ENCODE measurements at regions not wholly inside any gene's neighbourhood (a gene's known extent, or its start where the extent isn't known, plus 50 kb on each side); places are given as distances from the start of the nearest gene placed in this dataset.
"Not testable (repeated sequence)": the region's sequence is repeated elsewhere in the genome, so short reads cannot be mapped to it uniquely, and the experiment has no call there.

DNA sequence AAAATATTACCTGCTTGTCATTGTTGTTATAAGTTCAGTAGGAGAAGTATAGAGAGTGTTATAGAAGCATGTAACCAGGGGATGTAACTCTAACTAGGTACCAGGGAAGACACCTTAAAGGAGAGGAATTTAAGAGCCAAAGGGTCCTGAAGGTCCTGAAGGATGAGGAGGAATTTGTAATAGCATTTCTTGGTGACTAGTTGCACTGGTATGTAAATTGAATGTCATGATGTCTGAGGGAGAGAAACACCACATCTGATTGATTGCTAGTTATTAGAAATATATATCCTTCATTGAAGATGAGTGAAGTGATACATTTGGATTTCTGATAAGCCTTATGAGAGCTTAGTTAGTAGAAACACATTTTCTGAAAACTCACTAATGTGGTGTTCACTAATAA lies 643.8 kb downstream of the RFPL4B start:
- DNase-seq (ENCODE audit: low spot score): no peak

DNA sequence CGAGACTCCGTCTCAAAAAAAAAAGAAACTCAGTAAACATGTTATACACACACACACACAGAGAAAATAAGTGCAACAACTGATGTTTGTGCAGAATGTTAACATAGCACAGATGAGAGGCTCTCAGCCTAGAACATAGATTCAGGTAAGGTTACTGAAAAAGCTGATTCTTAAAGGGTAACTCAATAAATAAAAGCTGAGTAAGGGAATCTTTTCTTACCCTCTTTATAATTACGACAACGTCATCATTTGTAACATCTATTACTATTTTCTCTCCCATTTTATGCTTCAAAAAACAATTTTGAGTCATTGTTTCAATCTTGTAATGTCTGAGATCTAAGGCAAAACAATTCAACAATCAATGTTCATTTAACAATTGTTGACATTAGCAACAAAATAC lies 644.8 kb downstream of the RFPL4B start:
- DNase-seq (ENCODE audit: low spot score): no peak

DNA sequence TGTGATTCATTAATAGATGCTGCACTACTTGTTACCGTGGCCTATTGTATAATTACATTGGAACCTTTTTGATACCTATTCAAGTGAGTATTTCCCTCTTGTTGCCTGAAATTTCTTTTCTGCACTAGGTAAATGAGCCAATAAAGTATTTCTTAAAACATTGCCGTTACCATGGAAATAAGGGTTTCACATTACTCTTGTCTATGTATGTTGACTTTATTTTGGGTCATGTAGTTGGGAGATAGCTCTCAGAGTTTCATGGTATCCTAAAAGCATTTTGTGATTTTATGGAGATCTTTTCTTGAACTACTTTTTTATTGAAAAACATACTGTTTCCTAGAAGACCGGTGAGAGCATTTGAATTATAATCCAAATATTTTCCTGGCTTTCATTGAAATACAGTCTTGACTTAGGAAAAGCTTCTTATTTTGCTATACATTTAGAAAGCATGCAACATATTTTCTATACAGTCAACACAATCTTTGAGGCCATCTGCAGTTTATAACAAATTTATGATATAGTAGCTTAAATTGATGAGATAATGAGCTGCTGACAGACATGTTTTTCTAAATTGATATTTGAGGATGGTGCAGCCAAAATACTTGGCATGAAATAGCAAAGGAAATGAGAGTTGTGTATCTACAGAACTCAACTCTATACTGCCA lies 650.4 kb downstream of the RFPL4B start:
- DNase-seq (ENCODE audit: low spot score): no peak

- DNase-seq (ENCODE audit: low spot score): no peak
These were observed 656.9 kb downstream of the RFPL4B start for GRCh38 chr6:113004054-113004453.

DNA sequence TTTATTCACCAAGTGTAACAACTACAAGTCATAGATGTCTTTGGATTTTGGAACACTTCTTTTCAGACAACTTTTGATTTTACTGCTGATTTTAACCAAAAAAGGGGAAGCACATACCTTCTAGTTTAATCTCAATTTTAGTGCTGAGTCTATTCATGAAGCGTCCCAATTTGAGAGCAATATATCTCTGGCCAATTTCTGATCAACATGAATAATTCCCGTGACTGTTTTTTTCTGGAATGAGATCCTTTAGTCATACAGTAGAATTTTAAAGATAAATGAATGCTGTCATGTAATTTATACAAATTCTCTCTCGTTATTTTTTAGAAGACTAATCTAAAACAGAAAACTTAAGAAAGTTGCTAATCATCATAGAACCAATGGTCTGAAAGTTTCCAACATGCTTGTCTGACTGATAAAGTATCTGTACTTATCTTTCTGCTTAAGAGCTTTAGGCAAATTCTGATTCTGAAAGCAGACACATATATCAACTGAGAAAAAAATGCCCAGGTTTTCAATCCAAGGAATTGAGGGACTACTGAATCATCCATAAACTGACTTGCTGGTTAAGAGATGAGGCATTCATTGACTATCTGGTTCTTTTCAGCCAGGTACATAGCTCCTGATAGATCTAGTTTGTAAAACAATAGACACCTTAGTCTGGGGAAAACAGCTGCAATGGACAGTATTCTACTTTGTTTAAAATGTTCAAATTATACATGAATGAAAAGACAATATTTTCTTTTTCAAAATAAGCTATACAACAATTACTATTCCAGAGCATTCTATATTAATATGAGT lies 657.5 kb downstream of the RFPL4B start:
- DNase-seq (ENCODE audit: low spot score): no peak

DNA sequence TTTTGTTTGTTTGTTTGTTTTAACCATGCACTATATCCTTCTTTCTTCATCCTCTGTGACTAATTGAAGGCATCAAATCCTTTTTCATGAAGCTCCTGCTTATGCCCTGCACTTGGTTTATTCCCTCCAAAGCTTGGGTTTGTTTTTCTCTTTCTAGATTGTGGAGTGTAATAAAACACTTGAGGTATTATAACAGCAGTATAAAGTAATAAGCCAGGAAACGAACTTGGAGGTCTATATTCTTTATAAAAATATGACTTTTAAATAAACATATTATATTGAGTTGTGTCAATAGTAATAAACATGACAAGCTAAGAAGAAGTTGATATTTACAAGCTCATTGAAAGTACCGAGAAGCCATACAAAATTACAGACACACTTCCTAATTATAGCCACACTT lies 659.4 kb downstream of the RFPL4B start:
- DNase-seq (ENCODE audit: low spot score): no peak

- no peak for DNase-seq (ENCODE audit: low spot score)
These were observed 662.6 kb downstream of the RFPL4B start for GRCh38 chr6:113009682-113010081.

DNA sequence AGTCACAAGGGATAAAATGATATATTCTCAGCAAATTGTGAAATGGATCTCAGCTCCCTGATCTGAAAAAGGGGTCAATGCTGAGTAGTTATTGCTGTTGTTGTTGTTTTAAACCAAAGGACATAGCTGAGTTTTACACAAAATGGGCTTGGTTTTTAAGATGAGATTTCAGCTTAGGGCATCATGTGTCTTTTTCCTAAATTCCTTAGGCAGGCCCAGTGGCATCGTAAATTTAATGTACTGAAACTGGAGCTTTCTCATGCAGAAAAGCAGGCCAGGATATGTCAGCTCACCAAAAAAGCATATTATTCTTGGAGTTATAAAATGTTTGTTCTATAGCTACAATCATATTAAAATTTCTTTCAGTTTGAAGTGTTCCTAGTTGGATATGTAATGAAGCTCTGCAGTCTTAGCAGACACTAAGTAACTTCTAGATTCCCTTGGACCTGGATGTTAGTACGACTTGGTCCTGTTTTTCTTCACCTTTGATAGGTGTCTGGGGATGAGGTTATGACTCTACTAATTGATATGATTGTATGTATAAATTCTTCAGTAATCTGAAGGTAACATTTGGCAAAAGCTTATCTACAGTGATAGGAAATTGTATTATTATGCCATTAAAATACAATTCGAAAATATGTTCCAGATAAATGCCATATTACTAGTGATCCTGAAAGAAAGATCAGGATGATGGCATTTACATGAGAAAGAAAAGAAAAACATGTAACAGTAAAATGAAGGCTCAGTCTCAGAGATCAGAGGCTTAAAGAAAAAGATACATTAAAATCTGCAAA lies 663.3 kb downstream of the RFPL4B start:
- DNase-seq (ENCODE audit: low spot score): no peak

DNA sequence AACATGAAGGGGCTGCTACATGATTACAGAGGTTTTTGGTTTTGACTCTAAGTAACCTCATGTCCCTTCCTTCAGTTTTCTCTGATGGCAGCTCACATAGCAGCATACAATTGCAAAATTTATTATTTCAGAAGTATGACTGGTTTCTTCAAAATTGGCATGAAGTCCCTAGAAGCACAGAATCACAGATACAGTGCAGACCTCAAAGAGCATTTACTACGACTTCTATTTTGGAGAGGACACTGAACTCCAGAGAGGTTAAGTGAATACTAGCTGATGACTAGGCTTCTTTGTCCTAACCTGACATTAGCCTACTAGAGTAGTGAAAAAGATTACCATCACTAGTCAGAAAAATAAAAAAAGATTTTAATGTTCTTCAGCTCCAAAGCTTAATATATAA lies 664.3 kb downstream of the RFPL4B start:
- no peak for DNase-seq (ENCODE audit: low spot score)

GRCh38 chr6:113011801-113012200 lies 664.7 kb downstream of the RFPL4B start:
- DNase-seq (ENCODE audit: low spot score): no peak

- DNase-seq (ENCODE audit: low spot score): no peak
These were observed 668.1 kb downstream of the RFPL4B start for GRCh38 chr6:113015249-113015648.

GRCh38 chr6:113017353-113017752 lies 670.2 kb downstream of the RFPL4B start:
- DNase-seq (ENCODE audit: low spot score): no peak

- no peak for DNase-seq (ENCODE audit: low spot score)
These were observed 671.4 kb downstream of the RFPL4B start for GRCh38 chr6:113018351-113019151.

DNA sequence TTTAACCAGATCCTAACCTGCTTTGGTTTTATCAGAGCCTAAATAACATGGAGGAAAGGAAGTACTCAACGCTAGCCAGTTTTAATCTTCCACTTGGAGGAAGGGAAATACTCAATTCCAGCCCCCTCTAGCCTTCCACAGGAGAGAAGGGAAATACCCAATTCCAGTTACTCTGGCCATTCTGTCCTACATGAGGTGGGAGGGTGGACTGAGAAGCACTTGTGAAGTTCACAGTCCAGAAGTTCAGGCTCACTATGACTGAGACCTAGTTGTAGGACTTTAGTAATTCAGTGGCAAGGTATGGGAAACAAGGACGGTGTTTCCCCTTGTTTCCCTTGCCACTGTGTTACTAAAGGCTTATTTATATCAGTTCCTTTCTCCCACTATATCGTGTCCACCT lies 672.0 kb downstream of the RFPL4B start:
- DNase-seq (ENCODE audit: low spot score): no peak

GRCh38 chr6:113027780-113028179 lies 680.6 kb downstream of the RFPL4B start:
- no peak for DNase-seq (ENCODE audit: low spot score)

- DNase-seq (ENCODE audit: low spot score): not testable (repeated sequence)
These were observed 682.0 kb downstream of the RFPL4B start for GRCh38 chr6:113029161-113029560.

DNA sequence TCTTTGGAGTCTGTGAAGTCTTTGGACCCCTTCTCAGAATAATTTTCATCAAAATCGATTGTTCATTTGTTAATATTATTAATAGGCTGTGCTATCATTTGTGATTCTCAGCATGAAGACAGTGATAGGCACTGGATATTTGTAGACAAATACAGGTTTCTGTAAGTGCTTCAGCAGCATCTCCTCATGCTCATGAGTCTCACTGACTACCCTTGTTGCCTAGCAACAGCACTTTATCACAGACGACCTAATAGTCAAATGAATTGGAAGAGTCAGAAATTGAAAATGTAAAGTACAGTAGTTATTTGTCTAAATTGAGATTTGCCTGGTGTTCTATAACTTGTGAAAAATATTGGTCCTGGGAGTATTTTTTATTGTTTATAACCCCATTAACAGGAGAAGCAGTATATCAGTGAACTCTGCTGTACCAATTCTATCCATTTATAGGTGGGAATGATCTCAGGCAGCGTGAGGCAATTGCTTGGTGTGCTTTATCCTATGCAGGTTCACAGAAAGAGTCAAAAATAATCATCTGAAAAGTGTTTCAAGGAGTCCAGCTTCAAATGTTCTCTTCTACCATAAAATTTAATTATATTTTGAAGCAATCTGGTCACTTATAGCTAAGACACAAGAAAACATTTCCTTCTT lies 684.6 kb downstream of the RFPL4B start:
- DNase-seq (ENCODE audit: low spot score): no peak

GRCh38 chr6:113039005-113039404 lies 691.9 kb downstream of the RFPL4B start:
- DNase-seq (ENCODE audit: low spot score): no peak

DNA sequence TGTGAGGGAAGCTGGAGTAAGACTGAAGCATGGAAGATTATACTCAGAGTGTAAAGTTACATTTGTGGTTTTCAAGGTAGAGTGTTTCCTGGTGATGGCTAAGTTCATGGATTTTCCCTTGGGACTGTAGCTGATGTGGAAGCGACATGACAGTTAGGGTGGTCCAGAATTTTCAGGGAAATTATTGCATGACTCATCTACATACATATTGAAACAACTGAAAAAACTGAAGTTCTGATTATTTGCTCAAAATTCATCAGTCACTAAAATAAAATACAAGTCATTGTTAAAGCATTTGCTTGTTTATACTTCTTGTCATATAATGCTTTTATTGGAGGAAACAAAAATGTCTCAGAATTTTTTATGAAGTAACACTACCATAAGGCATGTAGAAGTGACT lies 700.0 kb downstream of the RFPL4B start:
- no peak for DNase-seq (ENCODE audit: low spot score)

DNA sequence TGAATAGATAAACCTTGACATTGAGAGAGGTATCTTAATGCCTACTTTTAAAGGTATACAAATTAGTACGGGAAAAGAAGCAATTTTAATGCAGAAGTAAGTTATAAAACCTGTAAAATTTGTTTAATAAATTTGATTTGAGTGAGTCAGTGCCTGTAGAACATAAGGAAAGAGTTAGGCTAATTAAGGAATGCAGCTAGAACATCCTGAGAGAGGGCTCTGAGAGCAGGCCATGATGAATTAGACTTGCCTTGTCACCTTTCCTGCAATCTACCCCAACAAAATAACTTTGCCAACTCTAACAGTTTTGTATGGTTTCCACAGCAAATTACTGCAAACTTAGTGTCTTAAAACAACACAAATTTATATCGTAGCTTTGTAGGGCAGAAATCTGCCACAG lies 700.8 kb downstream of the RFPL4B start:
- DNase-seq (ENCODE audit: low spot score): no peak

DNA sequence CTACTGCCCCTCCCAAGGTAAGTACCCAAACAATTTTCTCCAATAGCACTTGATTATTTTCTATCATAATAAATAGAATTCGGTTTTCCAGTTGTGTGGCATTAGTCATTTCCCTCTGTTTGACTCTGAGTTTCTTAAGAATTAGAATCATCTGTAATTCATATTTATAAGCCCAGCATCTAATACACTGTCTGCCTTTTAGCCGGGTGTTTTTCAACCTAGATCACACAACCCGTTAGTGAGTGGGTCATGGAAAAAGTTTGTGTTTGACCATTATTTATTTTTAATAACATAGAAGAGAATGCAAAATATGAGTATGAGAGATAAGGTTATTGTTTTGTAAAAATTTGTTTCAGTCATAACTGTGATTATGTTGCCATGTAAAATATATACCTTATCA lies 701.6 kb downstream of the RFPL4B start:
- no peak for DNase-seq (ENCODE audit: low spot score)

DNA sequence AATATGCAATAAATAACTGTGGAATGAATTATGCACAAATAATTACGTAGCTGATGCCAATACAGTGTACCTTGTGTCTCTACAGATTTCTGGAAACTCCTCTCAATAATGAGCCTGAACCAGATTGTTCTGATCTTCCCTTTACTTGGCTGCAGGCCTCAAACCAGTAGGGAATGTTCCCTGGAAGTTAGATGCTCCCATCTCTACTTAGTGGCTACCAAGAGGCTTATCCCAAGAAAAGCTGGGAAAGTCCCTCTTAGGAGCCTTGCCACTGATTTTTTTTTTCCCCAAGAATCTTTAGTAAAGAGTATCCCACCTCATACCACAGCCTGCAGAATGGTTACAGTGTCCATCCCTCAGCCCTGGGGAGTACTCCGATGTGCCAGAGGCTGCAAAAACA lies 702.1 kb downstream of the RFPL4B start:
- DNase-seq (ENCODE audit: low spot score): no peak
